GM21528 (cell line): ENCODE measurements at regions not wholly inside any gene's neighbourhood (a gene's known extent, or its start where the extent isn't known, plus 50 kb on each side); places are given as distances from the start of the nearest gene placed in this dataset.
"Not testable (repeated sequence)": the region's sequence is repeated elsewhere in the genome, so short reads cannot be mapped to it uniquely, and the experiment has no call there.

ENCODE experiments used
- ATAC-seq: cut with Tn5 transposase; IDR thresholded peaks from one replicate; pipeline ENCODE4 v1.9.1; 2021; ENCODE audit warnings: mild to moderate bottlenecking, moderate library complexity; ENCODE audit not compliant: unreplicated experiment, low FRiP score

GRCh38 chr2:131822237-131822721, 294.6 kb downstream of the CCDC74A start:
- not testable (repeated sequence) for ATAC-seq

- not testable (repeated sequence) for ATAC-seq
Measured at GRCh38 chr2:131823058-131823457, 295.4 kb downstream of the CCDC74A start.

- ATAC-seq: not testable (repeated sequence)
Measured at GRCh38 chr2:131824986-131825385, 297.3 kb downstream of the CCDC74A start.

DNA sequence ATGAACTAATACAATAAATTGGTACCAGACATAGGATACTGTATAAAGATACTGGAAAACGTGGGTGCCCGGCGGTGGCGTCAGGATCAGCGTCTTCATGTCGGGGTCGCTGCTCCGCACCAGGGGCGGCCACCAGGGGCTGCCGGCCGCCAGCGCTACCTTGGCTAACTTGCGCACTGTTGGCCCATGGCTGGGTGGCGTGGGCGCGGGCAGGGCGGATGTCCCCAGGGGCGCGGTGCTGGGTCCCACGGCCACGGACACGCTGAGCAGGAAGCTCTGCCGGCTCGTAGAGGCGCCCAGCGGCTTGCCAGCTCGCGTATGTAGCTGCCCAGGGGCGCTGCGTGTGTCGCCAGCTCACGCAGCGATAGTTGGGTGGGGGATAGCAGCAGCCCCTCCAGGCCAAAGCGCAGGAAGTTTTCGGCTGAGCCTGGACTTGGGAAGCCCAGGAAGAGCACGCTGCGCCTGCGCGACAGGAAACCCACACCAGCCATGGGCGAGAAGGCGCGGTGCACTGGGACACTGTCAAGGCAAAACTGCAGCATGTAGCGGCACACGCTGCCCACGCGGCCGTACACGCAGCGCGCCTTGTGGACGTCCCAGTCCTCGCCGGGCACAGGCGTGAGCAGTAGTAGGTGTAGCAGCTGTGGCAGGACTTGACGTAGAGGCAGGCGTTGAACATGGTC, 299.9 kb downstream of the CCDC74A start:
- no peak for ATAC-seq

DNA sequence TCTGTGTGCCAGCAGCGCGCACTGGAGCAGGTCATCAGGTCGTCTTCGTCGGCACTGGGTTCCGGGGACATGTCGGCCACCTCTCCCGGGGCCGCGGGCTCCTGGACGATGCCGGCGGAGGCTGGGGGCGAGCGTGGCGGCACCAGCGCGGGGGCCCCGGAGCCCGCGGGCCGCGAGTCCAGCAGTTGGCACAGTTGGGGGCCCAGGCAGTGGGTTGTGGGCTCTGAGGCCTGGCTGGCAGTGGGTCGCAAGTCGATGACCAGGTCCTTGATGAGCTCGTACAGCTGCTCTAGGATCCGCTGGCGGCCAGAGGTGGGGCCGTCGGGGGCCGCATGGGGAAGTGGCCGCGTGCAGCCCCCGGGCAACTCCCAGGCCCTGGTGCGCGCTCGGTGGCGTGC, 300.5 kb downstream of the CCDC74A start:
- ATAC-seq: no peak

GRCh38 chr2:131828633-131829455, 301.2 kb downstream of the CCDC74A start:
- not testable (repeated sequence) for ATAC-seq

DNA sequence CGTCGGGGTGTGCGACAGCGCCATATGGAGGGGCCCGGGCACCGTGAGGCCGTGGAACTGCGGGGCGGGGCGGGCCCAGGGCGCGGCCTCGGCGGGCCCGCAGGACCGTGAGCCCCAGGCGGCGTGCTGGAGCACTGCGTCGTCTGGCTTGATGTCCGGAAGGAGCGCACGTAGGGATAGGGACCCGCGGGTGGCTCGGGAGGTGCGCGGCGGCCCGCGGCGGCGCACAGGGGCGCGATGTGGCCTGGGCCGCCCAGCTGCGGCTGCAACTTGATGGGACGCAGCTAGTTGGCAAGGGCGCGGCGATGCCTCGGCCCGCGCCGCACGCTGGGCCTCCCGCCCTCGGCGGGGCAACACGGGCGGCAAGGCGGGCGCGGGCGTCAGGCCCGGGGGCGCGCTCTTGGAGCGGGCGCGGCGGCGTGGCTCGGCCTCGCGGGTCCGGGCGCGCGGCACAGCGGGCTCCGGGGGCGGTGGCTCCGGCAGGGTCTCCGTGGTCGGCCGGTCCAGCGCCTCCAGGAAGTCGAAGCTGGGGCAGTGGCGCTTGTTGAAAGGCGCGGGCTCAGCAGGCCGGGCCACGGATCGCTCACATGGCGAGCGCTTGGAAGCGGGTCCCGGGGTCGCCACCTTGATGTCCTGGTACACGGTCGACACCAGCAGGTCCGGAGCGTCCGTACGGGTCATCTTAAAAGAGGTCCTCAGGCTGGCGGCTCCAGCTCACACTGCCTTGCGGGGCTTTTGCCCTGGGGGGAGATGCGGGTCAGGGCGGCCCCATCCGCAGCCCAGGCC, 302.0 kb downstream of the CCDC74A start:
- not testable (repeated sequence) for ATAC-seq

GRCh38 chr2:131830242-131830945, 302.7 kb downstream of the CCDC74A start:
- not testable (repeated sequence) for ATAC-seq

DNA sequence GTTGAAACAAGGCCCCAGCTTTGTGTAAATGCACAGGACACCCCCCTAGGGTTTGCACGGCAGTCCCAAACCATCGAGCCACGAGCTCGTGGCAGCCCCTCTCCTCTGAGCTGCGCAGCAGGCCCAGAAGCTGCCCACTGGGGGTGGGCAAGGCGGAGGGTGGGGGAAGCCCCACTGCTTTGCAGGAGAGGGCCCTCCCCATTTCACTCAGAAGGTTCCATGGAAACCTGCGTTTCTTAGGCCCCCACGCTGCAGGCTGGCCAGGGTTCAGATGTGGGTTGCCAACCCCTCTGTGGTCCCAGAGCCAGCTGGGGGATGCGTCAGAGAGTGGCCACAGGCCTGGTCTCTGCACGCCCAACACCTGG, 303.2 kb downstream of the CCDC74A start:
- not testable (repeated sequence) for ATAC-seq

DNA sequence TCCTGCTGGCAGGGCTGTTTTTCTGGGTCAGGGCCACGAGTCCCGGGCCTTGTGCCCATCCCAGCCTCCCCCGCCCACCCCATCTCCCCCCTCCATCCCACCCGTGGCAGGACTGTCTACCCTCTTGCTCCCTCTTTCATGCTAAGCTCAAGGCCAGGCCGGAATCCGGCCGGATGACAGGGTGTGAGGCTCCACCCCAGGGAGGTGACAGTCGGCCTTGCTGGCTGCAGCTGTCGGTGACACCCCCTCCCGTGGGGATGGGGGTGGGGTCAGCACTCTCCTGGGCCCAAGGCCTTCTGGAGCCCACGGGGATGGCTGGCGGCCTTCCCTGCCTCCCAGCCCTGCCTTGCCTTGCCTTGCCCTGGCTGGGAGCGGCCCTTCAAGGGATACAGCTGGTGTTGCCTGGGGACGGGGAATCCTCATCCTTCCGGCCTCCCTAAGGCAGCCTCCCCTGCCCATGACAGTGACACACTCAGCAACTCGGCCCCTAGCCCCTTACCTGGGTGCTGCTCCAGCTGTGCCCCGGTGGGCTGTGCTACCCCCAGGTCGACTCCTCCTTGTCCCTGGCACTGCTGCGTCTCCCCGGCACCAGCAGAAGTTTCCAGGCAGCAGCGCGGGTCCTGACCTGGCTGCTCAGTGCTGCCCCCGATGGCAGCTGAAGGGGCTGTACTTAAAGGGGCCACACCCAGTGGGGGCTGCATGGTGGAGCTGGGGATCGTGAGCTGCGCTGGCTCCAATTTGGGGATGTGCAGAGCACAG, 303.9 kb downstream of the CCDC74A start:
- ATAC-seq: not testable (repeated sequence)

DNA sequence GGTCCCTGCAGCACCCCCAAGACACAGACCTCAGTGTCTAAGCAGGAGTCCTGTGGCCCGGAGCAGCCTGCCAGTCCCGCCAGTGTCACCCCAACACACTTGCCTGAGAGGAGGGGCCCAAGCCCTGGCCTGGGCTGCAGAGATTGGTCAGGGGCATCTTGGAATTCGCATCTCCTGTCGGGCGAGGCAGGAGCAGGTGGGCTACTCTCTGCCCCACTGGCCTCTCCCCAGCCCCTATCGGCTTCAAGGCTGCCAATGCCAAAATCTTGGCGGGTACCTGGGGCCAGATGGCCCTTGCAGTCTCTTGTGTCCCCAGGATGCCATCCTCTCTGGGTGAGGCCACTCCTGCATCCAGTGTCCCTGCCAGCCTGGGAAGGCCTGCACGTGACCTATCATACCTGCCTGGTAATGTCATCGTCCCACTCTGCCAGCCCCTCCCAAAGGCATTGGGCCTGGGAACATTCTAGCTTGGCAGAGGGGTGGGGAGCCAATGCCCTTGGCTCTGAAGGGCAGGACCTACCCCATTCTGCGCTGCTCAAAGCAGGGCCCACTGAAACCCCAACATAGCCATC, 304.6 kb downstream of the CCDC74A start:
- ATAC-seq: not testable (repeated sequence)

GRCh38 chr2:131832917-131833316, 305.2 kb downstream of the CCDC74A start:
- not testable (repeated sequence) for ATAC-seq

DNA sequence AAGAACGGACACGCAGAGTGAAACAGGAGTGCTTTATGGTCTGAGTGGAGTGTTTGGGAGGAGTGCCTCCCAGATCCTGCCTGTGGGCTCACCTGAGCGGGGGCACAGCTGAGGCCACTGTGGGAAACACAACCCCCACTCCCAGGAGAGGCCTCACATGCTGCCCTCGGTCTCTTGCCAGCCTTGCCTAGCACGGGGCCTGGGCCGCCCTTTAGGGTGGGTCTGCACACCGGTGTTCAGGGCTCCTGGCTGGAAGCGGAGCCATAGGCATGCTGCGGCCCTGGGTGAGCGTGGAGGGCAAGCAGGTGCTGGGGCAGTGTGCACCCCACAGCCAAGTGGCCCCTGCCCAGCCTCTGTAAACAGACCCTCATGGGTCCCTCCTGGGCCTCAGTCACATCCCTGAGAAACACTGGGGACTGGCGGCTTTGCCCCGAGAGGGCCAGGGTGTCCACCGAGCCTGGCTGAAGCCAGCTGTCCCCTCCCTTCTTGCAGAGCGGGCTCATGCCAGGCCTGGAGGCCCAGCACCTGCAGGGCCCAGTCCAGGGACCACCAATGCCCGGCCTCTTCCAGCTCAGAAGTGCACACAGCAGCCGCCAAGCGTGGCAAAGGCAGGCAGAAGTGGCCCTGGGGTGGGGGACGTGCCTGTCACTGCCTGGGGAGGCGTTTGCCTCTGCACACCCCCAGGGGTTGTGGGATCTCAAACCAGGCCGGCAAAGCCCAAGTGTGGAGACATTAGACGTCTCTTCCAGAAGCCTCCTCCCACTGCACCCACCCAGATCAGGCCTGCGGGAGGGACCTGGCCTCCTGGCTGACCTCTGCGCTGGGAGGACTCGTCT, 305.9 kb downstream of the CCDC74A start:
- not testable (repeated sequence) for ATAC-seq

DNA sequence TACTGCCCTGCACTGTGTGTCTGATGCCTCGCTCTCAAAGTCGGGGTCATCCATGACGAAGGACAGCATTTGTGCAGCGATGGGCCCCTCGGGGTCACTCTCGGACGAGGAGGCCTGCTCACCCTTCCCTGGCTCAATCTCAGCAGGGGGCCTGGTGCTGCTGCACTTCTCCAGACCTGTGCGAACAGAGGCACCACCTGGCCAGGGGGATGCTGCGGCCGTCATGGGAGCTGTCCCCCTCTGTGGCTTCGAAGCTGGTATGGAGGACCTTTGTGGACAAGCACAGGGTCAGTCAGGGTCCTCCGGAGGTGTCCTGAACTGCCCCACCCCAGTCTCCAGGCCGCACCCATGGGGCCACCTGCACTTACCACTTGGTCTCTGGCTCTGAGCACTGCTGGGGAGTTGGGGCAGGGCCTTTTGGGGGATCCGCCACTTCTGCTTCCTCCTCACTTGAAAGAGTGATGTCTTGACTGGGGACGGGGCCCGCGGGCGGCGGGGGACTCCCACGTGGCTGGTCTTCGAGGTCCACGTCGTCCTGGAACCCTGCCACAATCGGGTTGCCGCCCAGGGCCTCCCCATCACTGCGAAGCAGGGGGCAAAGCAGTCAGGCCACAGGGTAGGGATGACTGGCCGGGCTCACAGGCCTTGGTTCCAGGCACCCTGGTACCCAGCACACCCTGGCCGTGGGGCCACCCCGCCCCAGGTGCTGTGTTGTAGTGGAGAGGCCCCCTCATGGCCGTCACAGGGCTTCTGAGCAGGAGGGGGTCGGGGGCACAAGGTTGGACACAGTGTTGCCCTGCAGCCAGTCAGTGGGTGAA, 306.7 kb downstream of the CCDC74A start:
- ATAC-seq: not testable (repeated sequence)

DNA sequence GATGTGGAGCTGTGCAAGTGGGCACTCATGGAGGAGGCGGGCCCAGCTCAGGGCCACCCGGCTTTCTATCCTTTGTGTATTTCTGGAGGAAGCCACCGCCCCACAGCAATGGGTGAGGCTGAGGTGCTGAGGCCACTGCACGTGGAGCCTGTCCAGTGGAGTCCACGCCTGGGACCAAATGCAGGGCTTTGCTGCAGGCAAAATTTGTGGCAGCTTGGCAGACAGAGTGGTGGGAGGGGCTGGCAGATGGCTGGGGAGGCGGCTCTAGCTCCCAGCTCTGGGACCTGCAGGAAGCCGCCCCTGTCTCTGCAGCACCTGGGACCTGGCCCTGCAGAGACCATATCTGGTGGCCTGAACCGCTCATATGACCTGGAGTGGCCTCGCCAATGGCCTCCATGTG, 307.3 kb downstream of the CCDC74A start:
- not testable (repeated sequence) for ATAC-seq

DNA sequence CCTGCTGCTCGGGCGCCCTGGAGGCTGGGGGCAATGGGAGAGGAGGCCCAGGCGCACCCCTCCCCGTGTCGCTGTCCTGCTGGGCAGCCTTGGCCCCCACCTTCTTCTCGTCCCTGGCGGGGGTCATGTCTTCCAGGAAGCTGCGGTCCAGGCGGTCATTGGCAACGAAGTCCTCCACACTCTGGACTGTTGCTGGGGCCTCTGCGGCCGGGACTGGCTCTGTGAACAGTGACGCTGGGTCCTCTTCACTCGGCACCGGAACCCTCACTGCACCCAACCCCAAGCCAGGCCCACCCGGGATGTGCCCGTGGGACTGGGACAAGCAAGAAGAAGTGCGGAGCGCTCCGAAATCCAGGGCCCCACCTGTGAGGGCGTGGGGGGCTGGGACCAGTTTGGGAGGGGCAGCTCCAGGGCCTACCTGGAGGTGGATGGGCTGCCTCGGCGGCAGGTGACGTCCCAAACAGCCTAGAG, 308.0 kb downstream of the CCDC74A start:
- no peak for ATAC-seq

GRCh38 chr2:131836116-131836515, 308.4 kb downstream of the CCDC74A start:
- not testable (repeated sequence) for ATAC-seq
